GF-D8 (cell line): ENCODE measurements at regions not wholly inside any gene's neighbourhood (a gene's known extent, or its start where the extent isn't known, plus 50 kb on each side); places are given as distances from the start of the nearest gene placed in this dataset.

Experiments used
- DNase-seq: peaks from one replicate; lab custom pipeline; 2025; lab: John Stamatoyannopoulos, UW

DNA sequence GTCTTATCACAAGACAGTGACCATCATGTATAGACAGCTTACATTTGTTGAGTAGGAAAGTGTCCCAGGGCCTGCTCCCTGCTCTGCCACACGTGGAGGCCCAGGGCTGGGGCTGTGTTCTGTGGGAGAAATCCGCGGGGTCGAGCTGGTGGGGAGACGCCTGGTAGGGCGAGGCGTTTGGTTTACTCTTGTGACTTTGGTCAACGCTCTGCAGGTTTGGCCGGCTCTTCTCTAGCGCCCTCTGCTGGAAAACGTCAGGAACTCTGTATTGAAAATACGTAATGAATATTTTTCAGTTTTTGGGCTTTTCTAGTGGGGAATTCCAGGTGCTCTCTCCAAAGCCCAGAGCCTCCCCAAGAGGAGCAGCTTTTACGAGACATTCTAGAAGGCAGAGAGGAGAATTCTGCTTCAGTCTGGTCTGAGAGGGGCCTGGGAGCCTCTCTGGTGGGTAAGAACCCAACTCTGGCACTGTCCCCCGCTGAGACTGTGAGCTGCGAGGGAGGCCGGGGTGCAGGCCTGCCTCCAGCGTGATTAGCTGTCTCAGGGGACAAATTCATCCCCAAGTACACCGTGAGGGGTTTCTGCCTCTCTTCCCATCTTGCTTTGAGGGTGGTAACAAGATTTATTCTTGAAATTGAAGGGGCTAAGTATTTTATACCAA lies 112.6 kb upstream of the RALGAPA2 start:
- peak; percentile 16 for DNase-seq

DNA sequence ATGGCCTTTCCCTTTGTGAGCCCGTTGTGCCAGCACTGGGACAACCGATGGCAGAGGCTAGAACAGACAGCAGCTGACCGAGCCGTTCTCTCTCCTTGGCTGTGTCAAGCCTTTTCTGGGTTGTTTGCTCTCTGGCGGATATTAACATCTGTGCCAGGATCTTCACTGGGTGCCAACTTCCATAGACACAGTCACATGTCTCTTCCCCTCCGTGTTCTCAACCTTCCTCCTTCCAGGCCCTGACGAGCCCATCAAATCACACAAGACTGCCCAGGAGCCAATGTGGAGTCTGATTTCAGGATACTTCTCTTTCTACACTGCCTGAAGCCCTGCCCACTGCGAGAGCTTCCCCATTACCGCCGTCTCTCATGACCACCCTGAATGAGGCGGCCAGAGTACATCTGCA lies 111.0 kb upstream of the RALGAPA2 start:
- DNase-seq, result no peak

DNA sequence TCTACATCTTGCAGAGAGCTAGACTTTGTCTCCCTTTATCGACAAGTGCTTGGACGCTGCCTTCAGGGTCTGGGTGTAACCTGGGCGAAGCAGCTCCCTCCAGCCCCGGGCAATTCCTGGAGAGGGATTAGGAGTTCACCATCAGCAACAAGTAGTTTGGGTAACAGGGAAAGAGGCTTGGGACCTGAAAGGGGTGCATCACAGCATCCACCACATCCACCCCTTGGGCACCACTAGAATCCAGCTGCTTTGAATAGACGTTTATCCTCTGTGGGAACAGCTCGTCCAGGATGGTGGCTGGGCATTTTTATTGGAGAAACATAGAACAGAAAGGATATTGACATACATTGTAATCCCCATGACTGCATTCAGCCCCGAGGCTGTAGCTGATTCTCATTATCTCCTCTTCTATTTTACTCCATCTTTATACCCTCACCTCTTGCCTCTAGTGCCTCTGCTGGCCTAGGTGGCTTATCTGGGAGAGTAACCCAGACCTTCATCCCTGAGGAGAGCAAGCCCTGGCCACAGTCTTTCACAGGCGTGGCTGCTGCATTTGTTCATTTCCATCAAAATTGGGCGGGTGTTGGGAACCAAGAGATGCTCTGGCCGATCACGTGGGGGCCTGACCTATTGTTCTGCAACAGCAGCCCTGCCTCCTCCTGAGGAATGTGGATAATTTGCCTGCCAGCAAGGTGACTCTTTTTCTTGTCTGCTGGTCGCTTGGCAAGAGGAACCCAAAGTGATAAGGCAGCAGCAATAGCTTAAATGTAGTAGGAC lies 109.2 kb upstream of the RALGAPA2 start:
- DNase-seq, result no peak

DNA sequence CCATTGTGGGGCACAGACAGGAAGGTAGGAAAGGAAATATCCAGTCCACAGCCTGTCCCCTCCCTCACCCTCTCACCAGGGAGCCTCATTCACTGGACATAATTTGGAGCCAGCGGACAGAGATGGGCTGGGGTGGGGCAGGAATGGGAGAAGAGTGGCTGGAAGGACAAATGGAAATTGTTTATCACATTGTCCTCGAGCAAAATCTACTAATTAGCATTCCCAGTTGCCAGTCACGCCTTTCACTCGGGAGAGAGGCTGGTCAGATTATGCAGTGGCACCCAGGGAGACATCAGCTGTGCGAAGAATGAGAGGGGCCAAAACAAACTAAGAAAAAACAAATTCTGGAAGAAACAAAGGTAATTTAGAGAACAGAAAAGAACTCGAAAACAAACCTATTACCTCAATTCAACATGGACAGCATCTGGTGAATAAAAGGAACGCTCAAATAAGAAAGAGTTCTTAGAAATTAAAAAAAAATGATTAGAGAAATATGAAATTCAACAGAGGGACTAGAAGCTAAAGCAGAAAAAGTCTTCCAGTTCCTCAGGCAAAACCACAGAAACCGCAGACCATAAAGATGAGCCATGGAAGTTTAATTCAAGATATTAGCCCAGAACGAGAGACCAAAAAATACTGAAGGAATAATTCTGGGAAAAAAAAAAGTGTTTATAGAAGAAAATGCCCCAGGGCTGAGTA lies 108.5 kb upstream of the RALGAPA2 start:
- no peak for DNase-seq

DNA sequence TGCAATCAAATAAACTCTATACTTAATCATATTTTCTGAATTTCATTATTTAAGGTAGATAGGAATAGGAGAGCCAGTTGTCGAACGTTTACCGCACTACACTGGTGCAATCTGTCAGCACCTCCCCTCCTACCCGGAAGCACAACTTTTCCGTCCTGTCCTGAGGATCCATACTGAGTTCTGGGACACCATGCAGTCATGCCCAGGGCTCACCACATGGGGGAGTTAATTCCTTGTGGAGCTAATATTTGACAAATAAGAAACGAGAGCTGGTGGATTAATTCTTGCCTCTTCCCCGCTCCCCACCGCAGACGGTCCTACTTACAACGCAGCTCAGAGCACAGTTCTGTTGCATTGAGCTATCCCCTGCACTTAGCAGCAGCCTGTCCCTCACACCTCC lies 107.7 kb upstream of the RALGAPA2 start:
- no peak for DNase-seq

DNA sequence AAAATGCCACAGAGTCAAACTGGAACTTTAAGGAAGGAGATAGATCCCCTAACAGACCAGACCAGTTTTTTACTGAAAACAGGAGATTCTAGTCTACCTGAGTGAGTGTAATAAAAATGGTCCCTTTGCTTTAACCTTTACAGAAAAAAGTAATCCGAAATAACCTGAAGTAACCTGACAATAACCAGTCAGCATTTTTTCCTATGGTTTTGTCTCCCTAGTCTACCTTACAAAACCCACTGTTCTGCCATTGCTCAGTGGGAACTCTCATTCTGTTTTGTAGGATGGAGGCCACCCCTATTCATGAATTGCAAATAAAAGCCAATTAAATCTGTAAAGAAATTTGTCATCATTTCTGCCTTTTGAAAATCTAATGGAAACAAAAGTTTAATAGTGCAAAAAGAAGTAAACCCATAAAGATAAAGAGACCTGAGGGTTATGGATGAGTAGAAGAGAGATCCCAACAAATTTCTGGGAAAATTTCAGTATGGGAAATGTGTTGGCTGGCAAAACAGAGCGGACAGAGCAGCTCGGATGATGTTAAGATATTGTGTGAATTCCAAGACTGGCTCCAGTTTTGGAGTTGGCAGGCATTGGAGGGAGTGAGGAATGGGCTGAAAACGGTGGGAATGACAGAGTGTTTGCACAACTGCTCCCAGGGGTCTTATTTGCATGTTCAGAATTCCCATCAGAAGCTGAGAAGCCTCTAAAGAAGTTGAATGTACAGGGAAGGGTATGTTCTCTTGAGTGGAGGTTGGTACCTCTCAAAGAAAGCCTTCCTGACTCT lies 104.7 kb upstream of the RALGAPA2 start:
- DNase-seq, result no peak

DNA sequence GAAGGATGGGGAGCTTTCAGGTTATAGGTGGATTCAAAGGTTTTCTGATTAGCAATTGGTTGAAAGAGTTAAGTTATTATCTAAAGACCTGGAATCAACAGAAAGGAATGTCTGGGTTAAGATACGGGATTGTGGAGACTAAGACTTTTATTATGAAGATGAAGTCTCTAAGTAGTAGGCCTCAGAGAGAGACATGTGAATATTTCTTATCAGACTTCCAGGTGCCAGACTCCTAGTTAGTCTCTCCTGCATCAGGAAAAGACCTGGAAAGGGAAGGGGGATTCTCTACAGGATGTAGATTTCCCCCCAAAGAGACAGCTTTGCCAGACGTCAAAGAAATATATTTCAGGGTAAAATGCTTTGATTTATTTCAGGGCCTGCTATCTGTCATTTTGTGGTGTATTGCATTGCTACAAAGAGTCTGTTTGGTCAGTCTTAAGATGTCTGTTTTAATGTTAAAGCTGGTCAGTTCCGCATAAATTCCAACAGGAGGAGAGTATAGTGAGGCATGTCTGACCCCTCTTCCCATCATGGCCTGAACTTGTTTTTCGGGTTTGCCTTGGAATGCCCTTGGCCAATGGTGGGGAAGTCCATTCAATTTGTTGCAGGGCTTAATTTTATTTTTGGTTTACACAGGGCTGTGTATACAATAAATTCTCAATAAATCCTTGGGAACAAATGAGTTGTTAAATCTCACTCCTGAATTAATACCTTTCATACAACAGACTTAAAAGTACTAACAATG lies 103.4 kb upstream of the RALGAPA2 start:
- DNase-seq, result no peak

DNA sequence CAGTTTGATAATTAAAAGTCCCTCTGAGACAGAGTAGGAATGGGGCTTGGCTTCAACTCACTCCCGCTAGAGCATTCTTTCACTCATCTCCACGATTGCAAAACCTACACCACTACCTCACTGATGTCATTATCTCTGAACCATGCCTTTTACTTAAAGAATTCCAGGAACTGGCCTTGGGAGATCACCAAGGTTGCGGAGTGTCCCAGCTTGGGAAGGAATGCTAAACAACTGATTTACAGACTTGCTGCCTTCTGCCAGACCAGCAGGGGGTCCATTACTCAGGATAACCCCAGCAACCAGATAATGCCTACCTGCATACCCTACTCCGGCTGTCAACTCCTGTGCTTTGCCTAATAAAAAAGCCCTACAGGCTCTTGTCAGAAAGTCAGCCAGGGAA lies 102.2 kb upstream of the RALGAPA2 start:
- DNase-seq, result no peak

DNA sequence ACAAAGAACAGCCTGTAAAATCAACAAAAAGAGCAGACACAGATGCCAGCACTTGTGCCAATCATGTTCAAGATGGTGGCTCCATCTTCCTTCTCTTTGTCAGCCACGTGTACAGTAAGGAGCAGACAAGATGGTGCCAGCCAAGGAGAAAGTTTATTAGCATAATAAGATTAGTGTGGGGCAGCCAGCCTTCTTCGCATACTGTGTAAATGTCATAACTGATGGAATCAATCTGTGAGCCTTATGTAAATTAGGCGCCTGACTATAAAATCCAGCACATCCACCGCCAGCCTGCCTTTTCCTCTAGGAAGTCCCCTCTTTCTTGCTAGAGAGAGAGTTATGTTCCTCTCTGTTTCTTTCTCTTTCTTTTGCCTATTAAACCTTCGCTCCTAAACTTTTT lies 99.7 kb upstream of the RALGAPA2 start:
- no peak for DNase-seq

DNA sequence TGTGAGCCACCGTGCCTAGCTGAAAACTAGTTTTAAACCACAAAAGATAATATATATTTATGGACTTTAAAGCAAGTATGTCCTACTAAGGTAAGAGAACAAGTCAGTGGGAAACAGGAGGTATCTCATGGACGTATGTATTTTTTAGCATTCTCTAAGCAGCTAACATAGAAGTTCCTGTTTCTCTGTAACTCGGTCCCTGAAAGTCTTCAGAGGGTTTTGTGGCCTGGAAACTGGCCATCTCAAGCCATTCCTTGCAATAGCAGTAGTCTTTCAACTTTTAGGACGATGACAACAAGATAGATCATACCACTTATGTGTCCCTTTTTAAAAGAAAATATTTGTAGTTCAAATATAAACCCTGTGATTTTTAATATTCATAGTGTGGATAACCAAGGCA lies 95.6 kb upstream of the RALGAPA2 start:
- peak; percentile 38 for DNase-seq

DNA sequence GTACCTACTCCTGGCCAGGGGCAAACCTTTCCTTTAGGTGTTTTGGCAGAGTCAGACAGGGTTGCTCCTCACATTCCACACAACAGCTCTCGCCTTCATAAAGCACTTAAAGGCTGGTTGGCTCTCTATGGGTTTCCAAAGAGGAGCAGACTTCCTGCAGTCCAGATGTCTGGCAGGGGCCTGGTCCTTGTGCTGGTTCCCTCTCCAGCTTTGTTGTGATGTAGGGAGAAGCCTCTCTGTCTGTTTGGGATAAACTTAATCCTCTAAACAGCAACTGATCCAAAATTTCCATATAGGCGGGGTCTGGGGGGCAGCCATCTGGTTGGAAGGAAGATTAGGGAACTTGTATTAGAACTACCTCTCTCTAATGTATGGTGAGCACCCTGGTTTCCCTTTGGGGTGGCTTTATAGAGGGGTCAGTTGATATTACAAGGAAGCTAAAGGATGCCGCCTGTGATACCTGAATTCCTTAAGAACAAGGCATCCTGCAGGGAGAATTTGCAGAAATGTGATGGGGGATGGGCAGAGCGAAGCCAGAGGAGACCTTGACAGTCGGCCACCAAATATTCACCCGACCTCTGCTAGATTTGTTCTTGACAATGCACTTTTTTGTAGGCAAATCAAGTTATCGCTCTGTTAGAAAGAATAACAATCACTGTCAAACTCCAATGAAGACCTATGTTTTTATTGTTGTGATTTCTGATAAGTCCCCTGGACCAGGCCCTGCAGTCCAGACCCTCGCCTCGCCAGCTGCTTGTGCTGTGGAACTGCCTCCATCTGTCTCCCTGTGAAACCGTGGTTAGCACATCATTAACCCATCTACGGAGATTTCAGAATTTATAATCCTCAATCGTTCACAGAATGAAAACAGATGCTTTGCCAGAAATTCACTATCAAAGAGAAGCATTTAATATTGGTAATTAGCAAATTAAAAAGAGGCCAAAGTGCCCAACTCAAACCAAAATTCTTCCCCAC lies 94.0 kb upstream of the RALGAPA2 start:
- no peak for DNase-seq

DNA sequence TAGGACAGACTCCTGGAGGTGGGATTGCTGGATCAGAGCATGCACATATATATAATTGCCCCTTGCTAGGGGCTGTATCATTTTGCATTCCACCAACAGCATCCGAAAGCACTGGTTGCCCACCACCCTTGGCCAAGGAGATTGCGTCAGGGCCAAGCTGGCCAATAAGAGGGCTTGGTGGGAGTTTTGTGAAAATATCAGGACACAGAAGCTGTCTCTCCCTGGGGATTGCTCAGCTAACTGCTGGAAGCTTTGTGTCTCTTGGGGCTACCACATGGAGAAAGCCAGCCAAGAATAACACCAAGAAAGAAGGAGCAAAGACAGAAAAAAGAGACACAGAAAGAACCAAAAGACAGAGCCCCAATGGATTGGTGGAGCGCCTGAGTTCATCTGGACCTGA lies 90.6 kb upstream of the RALGAPA2 start:
- DNase-seq, result no peak

DNA sequence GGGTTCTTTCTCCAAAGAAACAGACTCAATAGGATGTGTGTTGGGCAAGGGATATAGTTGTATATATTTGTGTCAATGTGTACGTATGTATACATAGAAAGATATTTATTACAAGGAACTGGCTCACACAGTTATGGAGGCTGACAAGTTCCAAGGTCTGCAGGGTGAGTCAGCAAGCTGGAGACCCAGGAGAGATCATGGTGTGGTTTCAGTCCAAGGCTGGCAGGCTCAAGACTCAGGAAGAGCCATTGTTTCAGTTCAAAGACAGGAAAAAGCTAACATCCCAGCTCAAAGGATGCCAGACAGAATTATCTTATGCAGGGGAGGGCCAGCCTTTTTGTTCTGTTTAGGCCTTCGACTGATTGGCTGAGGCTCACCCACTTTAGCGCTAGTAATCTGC lies 89.9 kb upstream of the RALGAPA2 start:
- no peak for DNase-seq

DNA sequence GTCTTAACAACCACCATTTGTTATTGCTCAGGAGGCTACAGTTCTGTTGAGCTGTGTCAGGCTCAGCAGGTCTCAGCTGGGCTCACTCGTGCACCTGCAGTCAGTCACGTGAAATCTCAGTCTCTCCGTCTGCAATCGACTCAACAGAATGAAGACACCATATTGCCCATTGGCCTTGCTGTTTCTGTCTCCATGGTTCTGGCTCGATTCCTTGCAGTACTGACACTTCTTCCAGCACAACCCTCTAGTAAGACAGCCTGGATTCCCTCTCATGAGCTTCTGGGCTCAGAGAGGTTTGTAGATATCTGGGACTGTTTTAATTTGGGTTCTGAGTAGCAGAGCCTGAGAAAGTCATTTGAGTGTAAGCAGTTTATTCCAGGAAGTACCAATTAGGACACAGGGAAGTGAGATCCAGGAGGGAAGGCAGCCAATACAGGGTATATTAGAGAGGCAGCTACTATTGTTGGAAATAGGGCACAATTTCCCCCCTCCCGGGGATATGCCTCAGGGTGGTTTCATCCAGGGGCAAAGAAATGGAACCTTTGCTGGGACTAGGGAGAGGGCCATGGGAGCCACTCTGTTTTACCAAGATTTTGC lies 87.4 kb upstream of the RALGAPA2 start:
- DNase-seq, result no peak

DNA sequence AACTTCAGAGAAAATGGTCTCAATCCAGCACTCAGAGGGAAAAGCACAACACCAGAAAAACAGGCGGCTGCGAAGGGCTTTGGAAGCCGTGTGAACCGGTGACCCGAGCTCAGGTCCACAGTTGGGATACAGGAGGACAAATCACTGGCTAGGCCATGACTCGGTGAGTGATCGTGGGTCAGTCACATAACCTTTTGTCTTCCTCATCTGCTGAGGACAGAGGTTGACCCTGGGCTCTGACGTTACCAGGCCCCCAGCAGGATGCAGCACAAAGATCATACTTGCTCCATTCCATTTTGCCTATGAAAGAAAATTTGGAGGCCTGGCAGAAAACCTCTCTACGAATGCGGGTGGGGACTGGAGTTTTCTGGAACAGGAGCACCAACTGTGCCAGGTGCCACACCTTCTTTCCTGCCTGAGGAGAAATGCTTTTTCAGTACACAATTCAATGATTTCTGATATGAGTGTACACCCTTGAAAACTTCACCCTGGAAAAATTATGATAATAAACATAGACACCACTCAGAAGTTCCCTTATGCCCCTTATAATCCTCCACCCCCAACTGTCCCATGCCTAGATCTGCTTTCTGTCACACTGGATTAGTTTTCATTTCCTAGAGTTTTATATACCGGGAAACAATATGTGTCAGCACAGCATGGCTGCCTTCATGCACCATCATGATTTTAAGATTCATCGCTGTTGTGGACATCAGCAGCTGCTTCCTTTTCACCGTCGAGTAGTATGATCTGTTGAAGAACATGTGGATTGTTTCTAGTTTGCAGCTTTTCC lies 85.3 kb upstream of the RALGAPA2 start:
- no peak for DNase-seq

DNA sequence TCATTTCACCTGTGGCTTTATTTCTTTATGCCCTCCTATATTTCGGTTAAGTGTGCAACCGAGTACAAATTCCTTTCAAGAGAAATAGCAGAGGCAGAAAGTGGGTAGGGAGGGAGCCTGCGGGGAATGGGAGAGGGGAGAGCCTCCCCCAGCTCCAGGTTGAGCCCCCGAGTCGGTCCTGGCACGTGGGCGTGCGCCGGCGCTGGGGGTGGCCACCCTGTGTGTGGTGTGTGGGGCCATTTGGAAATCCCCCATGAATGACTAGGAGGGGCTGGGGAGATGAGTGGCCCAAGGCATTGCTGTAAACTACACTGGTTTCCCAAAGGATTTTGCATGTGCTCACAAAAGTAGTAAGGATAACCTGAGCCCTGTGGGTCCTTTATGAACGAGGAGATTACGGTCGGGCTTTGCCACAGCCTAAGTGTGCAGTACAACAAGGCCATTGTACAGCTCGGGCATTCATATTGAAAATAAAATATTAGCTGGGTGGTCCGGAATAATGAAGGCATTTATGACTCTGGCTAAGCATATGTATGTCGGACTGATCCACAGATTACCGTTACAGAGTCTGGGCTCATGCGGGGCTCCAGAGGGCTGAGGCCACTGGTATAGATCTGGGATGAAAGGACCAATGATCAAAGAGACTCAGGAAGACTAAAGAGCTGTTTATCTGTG lies 84.5 kb upstream of the RALGAPA2 start:
- no peak for DNase-seq

DNA sequence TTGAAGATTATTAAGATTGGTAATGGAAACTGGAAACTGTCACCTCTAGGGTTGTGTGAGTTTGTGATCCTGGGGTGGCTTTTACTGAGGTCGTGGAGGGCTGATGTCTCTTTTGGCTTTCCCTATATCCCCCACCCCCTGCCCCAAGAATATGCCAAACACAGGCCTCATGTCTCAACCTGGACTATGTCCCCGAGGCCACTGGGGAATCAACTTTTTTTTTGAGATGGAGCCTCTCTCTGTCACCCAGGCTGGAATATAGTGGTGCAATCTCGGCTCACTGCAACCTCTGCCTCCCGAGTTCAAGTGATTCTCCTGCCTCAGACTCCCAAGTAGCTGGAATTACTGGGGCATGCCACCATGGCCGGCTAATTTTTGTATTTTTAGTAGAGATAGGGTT lies 83.3 kb upstream of the RALGAPA2 start:
- DNase-seq, result no peak

DNA sequence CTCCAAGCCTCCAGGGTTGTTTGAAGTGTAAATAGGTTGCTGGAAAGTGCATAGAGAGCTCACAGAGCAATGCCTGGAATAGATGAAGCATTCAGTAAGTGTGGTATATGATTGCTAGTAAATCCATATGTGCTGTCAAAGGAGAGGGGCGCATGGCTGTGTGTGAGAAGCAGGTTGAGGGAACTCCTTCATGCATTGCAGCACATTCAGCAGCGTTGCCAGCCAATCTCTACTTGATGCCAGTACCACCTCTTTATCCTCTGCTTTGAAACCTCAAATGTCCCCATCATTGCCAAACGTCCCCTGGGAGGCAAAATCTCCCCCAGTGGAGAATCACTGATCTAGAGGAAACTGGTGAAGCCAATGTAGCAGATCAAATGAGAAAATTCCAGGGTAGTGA lies 82.7 kb upstream of the RALGAPA2 start:
- DNase-seq, result no peak

DNA sequence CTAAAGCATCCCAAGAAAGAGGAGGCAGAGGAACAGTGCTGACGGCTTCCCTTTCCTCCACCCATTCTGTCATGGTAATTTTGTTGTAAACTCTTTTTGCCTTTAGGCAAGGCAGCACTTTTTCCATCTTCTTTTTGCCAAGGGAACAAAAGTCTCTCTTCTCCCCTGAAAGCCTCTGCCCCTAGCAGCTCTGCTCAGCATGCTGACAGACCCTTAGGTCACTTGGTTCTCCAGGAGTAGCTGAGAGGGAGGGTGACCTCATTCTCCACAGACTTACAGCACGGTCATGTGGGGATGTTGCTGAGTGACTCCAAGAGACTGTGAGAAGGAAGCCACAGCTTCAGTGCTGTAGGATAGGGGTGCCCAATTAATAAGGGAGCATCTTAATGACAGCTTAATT lies 81.1 kb upstream of the RALGAPA2 start:
- DNase-seq, result no peak
